Lung (tissue), 11 donors: ENCODE measurements at regions not wholly inside any gene's neighbourhood (a gene's known extent, or its start where the extent isn't known, plus 50 kb on each side); places are given as distances from the start of the nearest gene placed in this dataset.

ENCODE experiments used
- ATAC-seq: fragments of 200-7000 bp; cut with Tn5 transposase; one replicate; pipeline ENCODE4 v1.9.1; 2020; ENCODE audit warnings: moderate number of reproducible peaks; ENCODE audit not compliant: insufficient read depth, low FRiP score
- DNase-seq, 3 donors: peaks; one replicate each; pipeline ENCODE4 v3.0.0-alpha.2; 2013 to 2017
- H3K27ac ChIP-seq, 2 donors: one replicate each; pipeline ENCODE4 v1.5.1; 2013; ENCODE audit warnings: mild to moderate bottlenecking in 2 of 2, moderate library complexity in 2 of 2, control low read depth in 1 of 2, inconsistent platforms in 1 of 2, low read depth in 1 of 2, low read length in 1 of 2
- H3K27me3 ChIP-seq, 3 donors: one replicate each; pipeline ENCODE4 v1.5.1; 2013; ENCODE audit warnings: low read length in 2 of 3; ENCODE audit not compliant: control insufficient read depth in 3 of 3, insufficient read depth in 3 of 3
- H3K36me3 ChIP-seq, 4 donors: one replicate each; pipeline ENCODE4 v1.5.1; 2013; ENCODE audit warnings: low read length in 4 of 4, mild to moderate bottlenecking in 1 of 4, moderate library complexity in 1 of 4; ENCODE audit not compliant: control insufficient read depth in 4 of 4, insufficient read depth in 4 of 4
- H3K4me1 ChIP-seq, 5 donors: one replicate each; pipeline ENCODE4 v1.5.1; 2013; ENCODE audit warnings: low read length in 5 of 5, mild to moderate bottlenecking in 2 of 5, moderate library complexity in 1 of 5; ENCODE audit not compliant: control insufficient read depth in 5 of 5, insufficient read depth in 5 of 5
- H3K4me3 ChIP-seq: one replicate; pipeline ENCODE4 v1.5.1; 2013; ENCODE audit warnings: mild to moderate bottlenecking, control low read depth, moderate library complexity
- H3K9ac ChIP-seq, 2 donors: one replicate each; pipeline ENCODE4 v1.5.1; 2013; ENCODE audit warnings: low read length in 2 of 2, control low read depth in 1 of 2; ENCODE audit not compliant: insufficient read depth in 1 of 2
- H3K9me3 ChIP-seq, 4 donors: one replicate each; pipeline ENCODE4 v1.5.1; 2013; ENCODE audit warnings: low read length in 3 of 4, mild to moderate bottlenecking in 1 of 4, moderate library complexity in 1 of 4; ENCODE audit not compliant: control insufficient read depth in 4 of 4, insufficient read depth in 3 of 4
- WGBS, 2 donors: extraction: QIAGEN DNeasy Blood & Tissue Kit; methylation state at CpG; one replicate each; pipeline ENCODE4 v1.1.7; 2013; 5-methylcytosine and 5-hydroxymethylcytosine counted together
- TF ChIP-seq, protein P1 (sequence below): IDR thresholded peaks from 2 replicates; pipeline ENCODE4 v1.5.1; 2012; ENCODE audit warnings: mild to moderate bottlenecking; ENCODE audit errors: control extremely low read depth, extremely low read depth
- donor health status: control.
- donor health status: control.
- donor health status: Bipolar disorder and iron deficiency.
- donor health status: healthy.
- donor health status: DM: yes; HTN: yes; CAD: no.

- H3K4me1 ChIP-seq = no peaks in the 10 kb centered on the region
- TF ChIP-seq, protein P1, sequence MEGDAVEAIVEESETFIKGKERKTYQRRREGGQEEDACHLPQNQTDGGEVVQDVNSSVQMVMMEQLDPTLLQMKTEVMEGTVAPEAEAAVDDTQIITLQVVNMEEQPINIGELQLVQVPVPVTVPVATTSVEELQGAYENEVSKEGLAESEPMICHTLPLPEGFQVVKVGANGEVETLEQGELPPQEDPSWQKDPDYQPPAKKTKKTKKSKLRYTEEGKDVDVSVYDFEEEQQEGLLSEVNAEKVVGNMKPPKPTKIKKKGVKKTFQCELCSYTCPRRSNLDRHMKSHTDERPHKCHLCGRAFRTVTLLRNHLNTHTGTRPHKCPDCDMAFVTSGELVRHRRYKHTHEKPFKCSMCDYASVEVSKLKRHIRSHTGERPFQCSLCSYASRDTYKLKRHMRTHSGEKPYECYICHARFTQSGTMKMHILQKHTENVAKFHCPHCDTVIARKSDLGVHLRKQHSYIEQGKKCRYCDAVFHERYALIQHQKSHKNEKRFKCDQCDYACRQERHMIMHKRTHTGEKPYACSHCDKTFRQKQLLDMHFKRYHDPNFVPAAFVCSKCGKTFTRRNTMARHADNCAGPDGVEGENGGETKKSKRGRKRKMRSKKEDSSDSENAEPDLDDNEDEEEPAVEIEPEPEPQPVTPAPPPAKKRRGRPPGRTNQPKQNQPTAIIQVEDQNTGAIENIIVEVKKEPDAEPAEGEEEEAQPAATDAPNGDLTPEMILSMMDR = no peak
- no peaks in the 10 kb centered on the region for H3K36me3 ChIP-seq
- H3K27me3 ChIP-seq = no peaks in the 10 kb centered on the region
- no peak overlapping the region for H3K4me3 ChIP-seq
- ATAC-seq (no peak), DNase-seq (no peak)
- WGBS, 2 donors = 55 to 69% methylated on average over 2 of the region's 2 CpGs
- peaks cover 0 to 5% (median 2%) of the 10 kb centered on the region in 4 donors for H3K9me3 ChIP-seq
- no peak overlapping the region for H3K27ac ChIP-seq
- no peak overlapping the region for H3K9ac ChIP-seq
These were observed 140.4 kb upstream of the FST start for GRCh38 chr5:53339962-53340540.

GRCh38 chr5:53340956-53341750, 139.3 kb upstream of the FST start:
- ATAC-seq (no peak), DNase-seq (no peak)
- Histone ChIP-seq H3K27me3 (no peaks in the 10 kb centered on the region), H3K27ac (no peak overlapping the region), H3K9ac (no peak overlapping the region), H3K4me3 (no peak overlapping the region), H3K9me3 (peaks cover 0 to 5% (median 2%) of the 10 kb centered on the region in 4 donors), H3K4me1 (no peaks in the 10 kb centered on the region), H3K36me3 (no peaks in the 10 kb centered on the region)
- whole genome bisulfite sequencing, 2 donors = 96 to 99% methylated on average over 3 of the region's 3 CpGs
- TF ChIP-seq, protein P1 = no peak

- Histone ChIP-seq H3K9ac (no peak overlapping the region), H3K27me3 (no peaks in the 10 kb centered on the region), H3K27ac (no peak overlapping the region), H3K4me3 (no peak overlapping the region), H3K4me1 (no peaks in the 10 kb centered on the region), H3K9me3 (peaks cover 0 to 5% (median 2%) of the 10 kb centered on the region in 4 donors), H3K36me3 (no peaks in the 10 kb centered on the region)
- DNase-seq (no peak), ATAC-seq (no peak)
- TF ChIP-seq, protein P1 = no peak
These were observed 138.2 kb upstream of the FST start for GRCh38 chr5:53342236-53342635.
